COLO668 (cell line): ENCODE measurements at regions not wholly inside any gene's neighbourhood (a gene's known extent, or its start where the extent isn't known, plus 50 kb on each side); places are given as distances from the start of the nearest gene placed in this dataset.

Experiments used
- DNase-seq: peaks from one replicate; lab custom pipeline; 2025; ENCODE audit not compliant: unreplicated experiment; lab: John Stamatoyannopoulos, UW

DNA sequence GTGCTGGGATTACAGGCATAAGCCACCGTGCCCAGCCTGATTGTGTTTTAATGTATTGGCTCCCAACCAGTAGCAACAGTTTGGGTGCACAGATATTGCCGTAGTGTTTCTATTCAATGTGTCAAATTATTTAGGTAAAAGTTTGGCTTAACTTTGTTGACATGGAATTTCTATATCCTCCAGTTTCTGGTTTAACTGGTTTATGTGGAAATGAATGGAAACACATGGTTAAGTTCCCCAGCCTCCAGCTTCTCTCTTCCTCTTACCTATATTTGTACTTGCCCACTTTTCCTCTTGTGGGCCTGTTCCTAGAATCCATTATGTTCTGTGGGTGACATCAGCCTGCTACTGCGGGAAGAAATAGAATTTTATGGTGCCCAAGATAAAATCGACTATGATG lies 53.9 kb upstream of the ESR1 start:
- DNase-seq, result no peak

DNA sequence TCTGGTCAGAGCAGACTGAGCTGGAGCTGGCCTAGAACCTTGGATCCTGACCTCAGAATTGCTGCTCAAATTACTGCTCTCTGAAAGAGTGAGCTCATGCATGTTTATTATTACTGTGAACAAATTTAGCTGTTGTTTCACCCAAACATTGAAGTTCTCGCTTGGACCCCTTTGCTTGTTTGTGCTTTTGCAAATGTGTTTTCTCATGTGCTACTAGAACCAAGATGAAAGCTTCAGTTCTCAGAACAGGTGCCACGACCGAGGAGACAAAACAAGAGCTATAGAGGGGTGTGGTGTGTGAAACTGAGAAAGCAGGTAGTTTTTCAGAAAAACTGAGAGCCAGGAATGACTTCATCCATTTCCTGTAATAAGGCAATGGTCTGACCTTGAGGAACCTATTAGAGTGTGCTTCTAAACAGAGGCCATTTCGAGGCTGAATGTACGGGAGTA lies 50.0 kb upstream of the ESR1 start:
- no peak for DNase-seq
